ENCODE measurements at regions not wholly inside any gene's neighbourhood (a gene's known extent, or its start where the extent isn't known, plus 50 kb on each side); places are given as distances from the start of the nearest gene placed in this dataset.
"Not testable (repeated sequence)": the region's sequence is repeated elsewhere in the genome, so short reads cannot be mapped to it uniquely, and the experiment has no call there.

- no peak for DNase-seq (ENCODE audit: extremely low read depth, low read depth)
These were observed 122.4 kb upstream of the HAND2 start for GRCh38 chr4:173652283-173652931.

- DNase-seq (ENCODE audit: extremely low read depth, low read depth): no peak
These were observed 121.7 kb upstream of the HAND2 start for GRCh38 chr4:173651651-173652282.

- no peak for DNase-seq (ENCODE audit: extremely low read depth, low read depth)
These were observed 117.9 kb upstream of the HAND2 start for GRCh38 chr4:173647902-173648301.

- DNase-seq (ENCODE audit: extremely low read depth, low read depth): no peak
These were observed 112.5 kb upstream of the HAND2 start for GRCh38 chr4:173642509-173642908.

GRCh38 chr4:173635395-173635794 lies 105.4 kb upstream of the HAND2 start:
- DNase-seq (ENCODE audit: extremely low read depth, low read depth): no peak

- no peak for DNase-seq (ENCODE audit: extremely low read depth, low read depth)
These were observed 96.2 kb upstream of the HAND2 start for GRCh38 chr4:173626277-173626676.

- DNase-seq (ENCODE audit: extremely low read depth, low read depth): not testable (repeated sequence)
These were observed 88.6 kb upstream of the HAND2 start for GRCh38 chr4:173618648-173619047.

- DNase-seq (ENCODE audit: extremely low read depth, low read depth): no peak
These were observed 79.1 kb upstream of the HAND2 start for GRCh38 chr4:173609158-173609557.

- not testable (repeated sequence) for DNase-seq (ENCODE audit: extremely low read depth, low read depth)
These were observed 78.6 kb upstream of the HAND2 start for GRCh38 chr4:173608632-173609031.

GRCh38 chr4:173591760-173592159 lies 61.7 kb upstream of the HAND2 start:
- DNase-seq (ENCODE audit: extremely low read depth, low read depth): no peak

GRCh38 chr4:173590697-173591096 lies 60.7 kb upstream of the HAND2 start:
- no peak for DNase-seq (ENCODE audit: extremely low read depth, low read depth)

- DNase-seq (ENCODE audit: extremely low read depth, low read depth): no peak
These were observed 56.0 kb upstream of the HAND2 start for GRCh38 chr4:173585876-173586572.

GRCh38 chr4:173584506-173584905 lies 54.5 kb upstream of the HAND2 start:
- no peak for DNase-seq (ENCODE audit: extremely low read depth, low read depth)

Measured in NCI-H460 (cell line).